ENCODE measurements at regions not wholly inside any gene's neighbourhood (a gene's known extent, or its start where the extent isn't known, plus 50 kb on each side); places are given as distances from the start of the nearest gene placed in this dataset.

DNA sequence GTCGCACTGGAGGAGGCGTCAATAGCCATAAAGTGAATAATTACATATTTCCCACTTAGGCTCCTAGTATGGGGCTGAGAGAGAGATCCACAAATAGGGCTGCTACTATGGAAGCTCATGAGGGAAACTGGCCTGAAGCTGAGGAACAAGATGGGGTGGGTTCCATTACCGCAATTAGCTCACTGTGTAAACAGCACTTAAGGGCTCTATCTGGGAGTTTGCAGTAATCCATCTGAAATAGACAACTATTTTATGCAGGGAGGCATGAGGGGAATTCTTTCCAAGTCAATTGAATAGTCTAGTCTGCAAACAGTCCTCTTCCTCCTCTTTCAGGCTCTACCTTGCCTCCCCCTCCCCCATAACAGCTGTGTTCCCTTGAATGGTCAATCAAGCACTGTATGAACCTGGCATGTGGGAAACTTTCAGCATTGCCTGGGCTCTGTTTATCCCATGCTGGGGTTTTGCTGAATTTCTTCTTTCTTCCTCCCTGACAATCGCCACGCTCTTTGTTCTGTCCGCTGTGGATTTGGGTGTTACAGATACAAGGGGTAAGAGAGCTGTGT is 56.1 kb upstream of the MAF start:
- Histone ChIP-seq H4K91ac (ENCODE audit: insufficient read length, low read depth, low read length) (no peak overlapping the region), H3K27me3 (ENCODE audit: insufficient read depth, low read length) (no peaks in the 10 kb centered on the region), H3K9me3 (ENCODE audit: control insufficient read depth, low read depth, low read length) (no peaks in the 10 kb centered on the region), H2AFZ (ENCODE audit: low read length) (no peak overlapping the region), H4K20me1 (ENCODE audit: control insufficient read depth, insufficient read depth, insufficient read length) (no peaks in the 10 kb centered on the region), H2BK15ac (ENCODE audit: low read depth, low read length) (no peak overlapping the region), H3K79me2 (ENCODE audit: insufficient read depth, low read length) (no peaks in the 10 kb centered on the region), H2BK12ac (ENCODE audit: insufficient read length, low read depth, low read length) (no peak overlapping the region), H3T11ph (ENCODE audit: low read length) (no peak overlapping the region), H3K9ac (ENCODE audit: extremely low read depth, insufficient read length, low read length) (no peak overlapping the region), H3K18ac (ENCODE audit: insufficient read length, low read depth, low read length) (no peak overlapping the region), H2BK20ac (ENCODE audit: low read depth, low read length, poor library complexity, severe bottlenecking) (no peak overlapping the region), H3K23ac (ENCODE audit: insufficient read length, low read depth, low read length) (no peak overlapping the region), H3K14ac (ENCODE audit: insufficient read depth, low read length) (no peak overlapping the region), H4K8ac (replicated peaks; ENCODE audit: insufficient read length, low read depth, low read length) (no peak overlapping the region), H4K5ac (ENCODE audit: insufficient read length, low read depth, low read length) (no peak overlapping the region), H3K56ac (ENCODE audit: insufficient read length, low read depth, low read length) (no peak overlapping the region), H2BK120ac (ENCODE audit: low read depth, low read length, poor library complexity, severe bottlenecking) (no peak overlapping the region), H3K4ac (ENCODE audit: low read depth, low read length) (no peak overlapping the region), H2BK5ac (ENCODE audit: insufficient read length, low read length) (no peak overlapping the region), H2AK5ac (ENCODE audit: insufficient read length, low read length) (no peak overlapping the region), H3K23me2 (ENCODE audit: insufficient read length, low read depth, low read length, poor library complexity, severe bottlenecking) (no peaks in the 10 kb centered on the region), H3K4me2 (ENCODE audit: insufficient read depth, insufficient read length, low read length) (no peak overlapping the region), H3K27ac (ENCODE audit: insufficient read length, low read depth, low read length) (no peak overlapping the region), H3K4me1 (ENCODE audit: insufficient read depth, low read length) (no peaks in the 10 kb centered on the region; the same call in 1 of the 2 replicates), H3K79me1 (ENCODE audit: insufficient read depth, low read depth, low read length, poor library complexity, severe bottlenecking) (no peaks in the 10 kb centered on the region)
- no peak overlapping the region for H3K4me3 Mint-ChIP-seq
- H3K27me3 Mint-ChIP-seq (ENCODE audit: low read depth) = no peaks in the 10 kb centered on the region
- TF ChIP-seq, protein P1, sequence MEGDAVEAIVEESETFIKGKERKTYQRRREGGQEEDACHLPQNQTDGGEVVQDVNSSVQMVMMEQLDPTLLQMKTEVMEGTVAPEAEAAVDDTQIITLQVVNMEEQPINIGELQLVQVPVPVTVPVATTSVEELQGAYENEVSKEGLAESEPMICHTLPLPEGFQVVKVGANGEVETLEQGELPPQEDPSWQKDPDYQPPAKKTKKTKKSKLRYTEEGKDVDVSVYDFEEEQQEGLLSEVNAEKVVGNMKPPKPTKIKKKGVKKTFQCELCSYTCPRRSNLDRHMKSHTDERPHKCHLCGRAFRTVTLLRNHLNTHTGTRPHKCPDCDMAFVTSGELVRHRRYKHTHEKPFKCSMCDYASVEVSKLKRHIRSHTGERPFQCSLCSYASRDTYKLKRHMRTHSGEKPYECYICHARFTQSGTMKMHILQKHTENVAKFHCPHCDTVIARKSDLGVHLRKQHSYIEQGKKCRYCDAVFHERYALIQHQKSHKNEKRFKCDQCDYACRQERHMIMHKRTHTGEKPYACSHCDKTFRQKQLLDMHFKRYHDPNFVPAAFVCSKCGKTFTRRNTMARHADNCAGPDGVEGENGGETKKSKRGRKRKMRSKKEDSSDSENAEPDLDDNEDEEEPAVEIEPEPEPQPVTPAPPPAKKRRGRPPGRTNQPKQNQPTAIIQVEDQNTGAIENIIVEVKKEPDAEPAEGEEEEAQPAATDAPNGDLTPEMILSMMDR (conservative IDR thresholded peaks at IDR 0.05) = no peak
- H3K27ac Mint-ChIP-seq = no peak overlapping the region; a peak in 1 of 7 replicates
- DNase-seq = no peak
- H3K9me3 Mint-ChIP-seq = peaks cover under 1% of the 10 kb centered on the region in 2 experiments; a peak in 2 of 5 replicates
- WGBS (ENCODE audit: extremely low coverage, insufficient read length, low lambda C conversion rate) = no CpG with 5 or more reads among the region's 6 CpGs
- no peaks in the 10 kb centered on the region for H3K36me3 Mint-ChIP-seq (ENCODE audit: insufficient read depth in 1 of 3, low read depth in 3 of 3)
- H3K4me1 Mint-ChIP-seq = peaks cover 0 to 5% of the 10 kb centered on the region in 2 experiments; a peak in 3 of 4 replicates

Measured in H9 (cell line).